Heart right ventricle (tissue), 16 donors: ENCODE measurements at regions not wholly inside any gene's neighbourhood (a gene's known extent, or its start where the extent isn't known, plus 50 kb on each side); places are given as distances from the start of the nearest gene placed in this dataset.

ENCODE experiments used
- ATAC-seq, 8 donors: fragments of 200-7000 bp; cut with Tn5 transposase; one replicate each; pipeline ENCODE4 v1.9.1; 2020; ENCODE audit warnings: mild to moderate bottlenecking in 8 of 8, moderate library complexity in 8 of 8, moderate number of reproducible peaks in 1 of 8
- DNase-seq, 2 donors: peaks; one replicate each; pipeline ENCODE4 v3.0.0-alpha.2; 2020
- H3K27ac ChIP-seq, 10 donors: fragments of 200-600 bp; sonication (generic) in 2 of 10; one replicate each; pipeline versions ENCODE4 v1.5.0 to v1.8.0; 2020 to 2022; ENCODE audit warnings: mild to moderate bottlenecking in 3 of 10
- H3K27me3 ChIP-seq, 7 donors: fragments of 200-600 bp; one replicate each; pipeline ENCODE4 v1.8.0; 2021 to 2022; ENCODE audit warnings: mild to moderate bottlenecking in 2 of 7
- H3K36me3 ChIP-seq, 9 donors: fragments of 200-600 bp; sonication (generic) in 1 of 9; one replicate each; pipeline versions ENCODE4 v1.5.0 to v1.8.0; 2020 to 2022; ENCODE audit warnings: mild to moderate bottlenecking in 2 of 9
- H3K4me1 ChIP-seq, 9 donors: fragments of 200-600 bp; sonication (generic) in 1 of 9; one replicate each; pipeline versions ENCODE4 v1.5.0 to v1.8.0; 2020 to 2022; ENCODE audit warnings: mild to moderate bottlenecking in 4 of 9
- H3K4me3 ChIP-seq, 10 donors: fragments of 200-600 bp; sonication (generic) in 2 of 10; one replicate each; pipeline versions ENCODE4 v1.5.0 to v1.8.0; 2020 to 2022; ENCODE audit warnings: mild to moderate bottlenecking in 7 of 10, moderate library complexity in 2 of 10
- H3K9me3 ChIP-seq, 11 donors: fragments of 200-600 bp in 10 of 11; sonication (generic) in 2 of 11; one replicate each; pipeline versions ENCODE4 v1.5.0 to v1.8.0; 2013 to 2022; ENCODE audit warnings: mild to moderate bottlenecking in 2 of 11, control low read depth in 1 of 11, moderate library complexity in 1 of 11
- WGBS, 2 donors: extraction: QIAGEN DNeasy Blood & Tissue Kit; methylation state at CpG; one replicate each; pipeline ENCODE4 v1.1.7; 2013; ENCODE audit warnings: inconsistent platforms in 1 of 2; 5-methylcytosine and 5-hydroxymethylcytosine counted together
- intact Hi-C, 10 donors: fragments of 100-400 bp; cut with DNase I; formaldehyde crosslinking; loops; one replicate each; pipeline versions ENCODE4 v1.11.1 to v1.14.2; 2022
- TF ChIP-seq, protein P1 (sequence below), 9 donors: fragments of 200-600 bp; sonication (generic) in 2 of 9; IDR thresholded peaks; one replicate each; pipeline versions ENCODE4 v1.5.0 to v1.8.0; 2021 to 2022; ENCODE audit warnings: antibody characterized with exemption in 9 of 9, mild to moderate bottlenecking in 5 of 9, moderate library complexity in 1 of 9
- donor health status: Arrhythmogenic right ventricular cardiomyopathy.
- donor health status: ischemic (EF 13 %, LVEDD 7.1; RV severe dilation, severe dysfunction).
- donor health status: healthy with polysubstance abuse.
- donor health status: DM: no; HTN: yes; CAD: no.
- donor health status: DM: no; HTN: no; CAD: no.
- donor health status: ischemic (EF 25% LVEDD 6.9; RV normal size, moderate dysfunction).
- donor health status: ischemic (EF 25% LVEDD 5.7; RV mildly dilated, moderate dysfunction).
- donor health status: healthy.
- donor health status: DM: yes; HTN: yes; CAD: no.
- donor health status: Ischemic cardiomyopathy.
- donor health status: ischemic (EF 35%, LVEDD 5.7; RV mildly dilated, moderate dysfunction).
- donor health status: nonischemic (EF 11% LVEDD 7.7; RV severe dilation, severe dysfunction).
- donor health status: DM: yes; HTN: yes; CAD: no.
- donor health status: PGD.
- donor health status: ischemic (EF 29% LVEDD 5.4; RV normal size, mild dysfunction).
- donor health status: nonischemic (EF 23%, LVEDD 6.1; RV moderate dilation, normal function).

- intact Hi-C loops, result no loop called here
- H3K9me3 ChIP-seq, result peaks cover 0 to 76% (median 14%) of the 10 kb centered on the region in 11 donors
- H3K36me3 ChIP-seq, result no peaks in the 10 kb centered on the region
- no peaks in the 10 kb centered on the region for H3K4me1 ChIP-seq
- no peaks in the 10 kb centered on the region for H3K27me3 ChIP-seq
- DNase-seq (peak in 1 of 2 donors; percentile 3), ATAC-seq (no peak)
- H3K27ac ChIP-seq, result no peak overlapping the region
- TF ChIP-seq, protein P1, sequence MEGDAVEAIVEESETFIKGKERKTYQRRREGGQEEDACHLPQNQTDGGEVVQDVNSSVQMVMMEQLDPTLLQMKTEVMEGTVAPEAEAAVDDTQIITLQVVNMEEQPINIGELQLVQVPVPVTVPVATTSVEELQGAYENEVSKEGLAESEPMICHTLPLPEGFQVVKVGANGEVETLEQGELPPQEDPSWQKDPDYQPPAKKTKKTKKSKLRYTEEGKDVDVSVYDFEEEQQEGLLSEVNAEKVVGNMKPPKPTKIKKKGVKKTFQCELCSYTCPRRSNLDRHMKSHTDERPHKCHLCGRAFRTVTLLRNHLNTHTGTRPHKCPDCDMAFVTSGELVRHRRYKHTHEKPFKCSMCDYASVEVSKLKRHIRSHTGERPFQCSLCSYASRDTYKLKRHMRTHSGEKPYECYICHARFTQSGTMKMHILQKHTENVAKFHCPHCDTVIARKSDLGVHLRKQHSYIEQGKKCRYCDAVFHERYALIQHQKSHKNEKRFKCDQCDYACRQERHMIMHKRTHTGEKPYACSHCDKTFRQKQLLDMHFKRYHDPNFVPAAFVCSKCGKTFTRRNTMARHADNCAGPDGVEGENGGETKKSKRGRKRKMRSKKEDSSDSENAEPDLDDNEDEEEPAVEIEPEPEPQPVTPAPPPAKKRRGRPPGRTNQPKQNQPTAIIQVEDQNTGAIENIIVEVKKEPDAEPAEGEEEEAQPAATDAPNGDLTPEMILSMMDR (IDR thresholded peaks at IDR 0.05), result no peak
- no peak overlapping the region for H3K4me3 ChIP-seq
- WGBS, 2 donors, result 86 to 89% methylated on average over 15 of the region's 15 CpGs
Measured at GRCh38 chr15:25169318-25169717, 214.5 kb downstream of the SNRPN start.

- Histone ChIP-seq H3K27ac (no peak overlapping the region), H3K4me3 (no peak overlapping the region), H3K36me3 (no peaks in the 10 kb centered on the region), H3K9me3 (peaks cover 0 to 76% (median 22%) of the 10 kb centered on the region in 11 donors), H3K4me1 (no peaks in the 10 kb centered on the region), H3K27me3 (no peaks in the 10 kb centered on the region)
- DNase-seq, result peak in 1 of 2 donors; percentile 8
- ATAC-seq, result no peak
- 84 to 85% methylated on average over 19 of the region's 19 CpGs for WGBS, 2 donors
- TF ChIP-seq, protein P1 (IDR thresholded peaks at IDR 0.05), result no peak
- intact Hi-C loops, result loop anchor here in 1 of 10 donors (10.0 kb wide), 1 partner anchor 1785 kb away; no protein-coding TSS in a partner anchor
Measured at GRCh38 chr15:25170113-25170731, 215.4 kb downstream of the SNRPN start.

- H3K36me3 ChIP-seq, result no peaks in the 10 kb centered on the region
- no peaks in the 10 kb centered on the region for H3K27me3 ChIP-seq
- peaks cover 0 to 76% (median 23%) of the 10 kb centered on the region in 11 donors for H3K9me3 ChIP-seq
- intact Hi-C loops, result loop anchor here in 1 of 10 donors (10.0 kb wide), 1 partner anchor 1786 kb away; no protein-coding TSS in a partner anchor
- H3K27ac ChIP-seq, result no peak overlapping the region
- H3K4me1 ChIP-seq, result no peaks in the 10 kb centered on the region
- peak in 1 of 2 donors; percentile 3 for DNase-seq
- no peak overlapping the region for H3K4me3 ChIP-seq
- TF ChIP-seq, protein P1 (IDR thresholded peaks at IDR 0.05), result no peak
- 87 to 93% methylated on average over 6 of the region's 6 CpGs for WGBS, 2 donors
- ATAC-seq, result peak in 1 of 8 donors; percentile 31
Measured at GRCh38 chr15:25170781-25171110, 216.0 kb downstream of the SNRPN start.

- peaks cover 0 to 78% (median 23%) of the 10 kb centered on the region in 11 donors for H3K9me3 ChIP-seq
- DNase-seq, result peak; percentile 2
- 78 to 87% methylated on average over 10 of the region's 10 CpGs for WGBS, 2 donors
Measured at GRCh38 chr15:25171111-25171811, 216.5 kb downstream of the SNRPN start.

More at GRCh38 chr15:25171111-25171811, 216.5 kb downstream of the SNRPN start:
- ATAC-seq, result peak in 1 of 8 donors; percentile 42
- Histone ChIP-seq H3K27me3 (no peaks in the 10 kb centered on the region), H3K27ac (no peak overlapping the region), H3K36me3 (no peaks in the 10 kb centered on the region), H3K4me3 (no peak overlapping the region), H3K4me1 (no peaks in the 10 kb centered on the region)
- TF ChIP-seq, protein P1 (IDR thresholded peaks at IDR 0.05), result no peak
- intact Hi-C loops, result loop anchor here in 1 of 10 donors (10.0 kb wide), 1 partner anchor 1786 kb away; no protein-coding TSS in a partner anchor
